G401.6 (cell line): ENCODE measurements at regions not wholly inside any gene's neighbourhood (a gene's known extent, or its start where the extent isn't known, plus 50 kb on each side); places are given as distances from the start of the nearest gene placed in this dataset.

ENCODE experiments used
- FAIRE-seq: peaks from 2 replicates; lab custom pipeline; 2012; peaks lifted over from hg19 to GRCh38; lab: Jason Lieb, UNC

GRCh38 chr2:136213836-136214235, 95.9 kb upstream of the CXCR4 start:
- no peak for FAIRE-seq

GRCh38 chr2:136212426-136213378, 94.8 kb upstream of the CXCR4 start:
- no peak for FAIRE-seq

- no peak for FAIRE-seq
These were observed 93.8 kb upstream of the CXCR4 start for GRCh38 chr2:136211701-136212100.

- no peak for FAIRE-seq
These were observed 92.9 kb upstream of the CXCR4 start for GRCh38 chr2:136210822-136211221.

GRCh38 chr2:136210455-136210805, 92.5 kb upstream of the CXCR4 start:
- no peak for FAIRE-seq

- no peak for FAIRE-seq
These were observed 91.9 kb upstream of the CXCR4 start for GRCh38 chr2:136209561-136210454.

GRCh38 chr2:136208682-136209420, 90.9 kb upstream of the CXCR4 start:
- FAIRE-seq = no peak

GRCh38 chr2:136207665-136208064, 89.7 kb upstream of the CXCR4 start:
- no peak for FAIRE-seq

GRCh38 chr2:136207030-136207623, 89.2 kb upstream of the CXCR4 start:
- FAIRE-seq = no peak

GRCh38 chr2:136206613-136207012, 88.7 kb upstream of the CXCR4 start:
- no peak for FAIRE-seq

- FAIRE-seq = no peak
These were observed 87.7 kb upstream of the CXCR4 start for GRCh38 chr2:136205615-136206014.

GRCh38 chr2:136204971-136205370, 87.0 kb upstream of the CXCR4 start:
- FAIRE-seq = no peak

GRCh38 chr2:136195226-136195625, 77.3 kb upstream of the CXCR4 start:
- FAIRE-seq = no peak

- FAIRE-seq = no peak
These were observed 73.1 kb upstream of the CXCR4 start for GRCh38 chr2:136191041-136191440.

GRCh38 chr2:136189221-136189782, 71.4 kb upstream of the CXCR4 start:
- FAIRE-seq = no peak

- FAIRE-seq = no peak
These were observed 70.1 kb upstream of the CXCR4 start for GRCh38 chr2:136188086-136188485.

GRCh38 chr2:136185981-136186776, 68.2 kb upstream of the CXCR4 start:
- no peak for FAIRE-seq

- FAIRE-seq = no peak
These were observed 65.1 kb upstream of the CXCR4 start for GRCh38 chr2:136183097-136183496.

GRCh38 chr2:136182315-136182714, 64.4 kb upstream of the CXCR4 start:
- no peak for FAIRE-seq

GRCh38 chr2:136179602-136179975, 61.6 kb upstream of the CXCR4 start:
- no peak for FAIRE-seq
